HEK293 (cell line): ENCODE measurements at regions not wholly inside any gene's neighbourhood (a gene's known extent, or its start where the extent isn't known, plus 50 kb on each side); places are given as distances from the start of the nearest gene placed in this dataset.

Source experiments
- CTCF ChIA-PET: fragments of 350-600 bp; formaldehyde crosslinking; extraction: SDS; loops from one replicate; lab custom pipeline; 2021; ENCODE audit warnings: antibody characterized with exemption; lab: Yijun Ruan, JAX
- POLR2A ChIA-PET: fragments of 300-600 bp; formaldehyde crosslinking; extraction: SDS; loops from one replicate; lab custom pipeline; 2020; ENCODE audit warnings: antibody characterized with exemption, inconsistent platforms; lab: Yijun Ruan, JAX
- H3K27ac ChIP-seq: fragments of 200-500 bp; sonication (Bioruptor generic); 2 replicates; pipeline ENCODE4 v1.5.1; 2014; ENCODE audit warnings: low read depth, low read length, control low read depth, inconsistent platforms; ENCODE audit errors: extremely low read depth
- H3K36me3 ChIP-seq, 2 experiments: fragments of 200-500 bp in 1 of 2; sonication (Bioruptor generic) in 1 of 2; 1 replicate in 1 of 2; 2 replicates in 1 of 2; pipeline ENCODE4 v1.5.1; 2014 to 2017; ENCODE audit warnings: inconsistent platforms in 2 of 2, low read length in 2 of 2; ENCODE audit not compliant: control insufficient read depth in 2 of 2, insufficient read depth in 1 of 2
- H3K4me1 ChIP-seq: fragments of 200-500 bp; sonication (Bioruptor generic); 2 replicates; pipeline ENCODE4 v1.5.1; 2014; ENCODE audit warnings: mild to moderate bottlenecking, low read length, inconsistent platforms; ENCODE audit not compliant: control insufficient read depth, insufficient read depth
- H3K4me3 ChIP-seq: 2 replicates; pipeline ENCODE4 v1.5.1; 2011; ENCODE audit warnings: low read depth, mild to moderate bottlenecking, control low read depth, low read length, moderate library complexity
- H3K9me3 ChIP-seq: fragments of 200-500 bp; sonication (Bioruptor generic); 2 replicates; pipeline ENCODE4 v1.5.1; 2014; ENCODE audit warnings: low read depth, low read length, inconsistent platforms; ENCODE audit not compliant: control insufficient read depth, insufficient read depth
- OSR2 ChIP-seq: fragments of 450-650 bp; formaldehyde crosslinking; IDR thresholded peaks from 2 replicates; pipeline ENCODE4 v1.5.1; 2016; ENCODE audit warnings: missing biosample characterization, missing genetic modification characterization
- OVOL3 ChIP-seq: fragments of 450-650 bp; formaldehyde crosslinking; IDR thresholded peaks from 2 replicates; pipeline ENCODE4 v1.5.1; 2016; ENCODE audit warnings: missing biosample characterization, missing genetic modification characterization
- REPIN1 ChIP-seq: fragments of 450-650 bp; formaldehyde crosslinking; IDR thresholded peaks from 2 replicates; pipeline ENCODE4 v1.5.1; 2017; ENCODE audit warnings: missing biosample characterization, missing genetic modification characterization, low read depth
- SCRT2 ChIP-seq: fragments of 450-650 bp; formaldehyde crosslinking; IDR thresholded peaks from 2 replicates; pipeline ENCODE4 v1.5.1; 2016; ENCODE audit warnings: missing biosample characterization, missing genetic modification characterization
- ZBTB20 ChIP-seq: fragments of 450-650 bp; formaldehyde crosslinking; IDR thresholded peaks from 2 replicates; pipeline ENCODE4 v1.5.1; 2016; ENCODE audit warnings: missing biosample characterization, missing genetic modification characterization
- ZNF10 ChIP-seq: fragments of 450-650 bp; formaldehyde crosslinking; IDR thresholded peaks from 2 replicates; pipeline ENCODE4 v1.5.1; 2017; ENCODE audit warnings: missing biosample characterization, missing genetic modification characterization
- ZNF140 ChIP-seq: fragments of 450-650 bp; formaldehyde crosslinking; IDR thresholded peaks from 2 replicates; pipeline ENCODE4 v1.5.1; 2016; ENCODE audit warnings: missing biosample characterization, missing genetic modification characterization
- ZNF24 ChIP-seq: fragments of 450-650 bp; formaldehyde crosslinking; IDR thresholded peaks from 2 replicates; pipeline ENCODE4 v1.5.1; 2016; ENCODE audit warnings: missing biosample characterization, missing genetic modification characterization
- ZNF274 ChIP-seq, 2 experiments: fragments of 200-500 bp in 1 of 2; fragments of 450-650 bp in 1 of 2; sonication (Bioruptor generic) in 1 of 2; formaldehyde crosslinking in 1 of 2; IDR thresholded peaks; 2 replicates each; pipeline versions ENCODE4 v1.5.1 to v1.6.1; 2014 to 2016; ENCODE audit warnings: borderline replicate concordance in 1 of 2, inconsistent platforms in 1 of 2, low read length in 1 of 2, missing biosample characterization in 1 of 2, missing genetic modification characterization in 1 of 2
- ZNF426 ChIP-seq: fragments of 450-650 bp; formaldehyde crosslinking; IDR thresholded peaks from 2 replicates; pipeline ENCODE4 v1.5.1; 2017; ENCODE audit warnings: missing biosample characterization, missing genetic modification characterization, mild to moderate bottlenecking, inconsistent platforms, moderate library complexity
- ZNF473 ChIP-seq: fragments of 450-650 bp; formaldehyde crosslinking; IDR thresholded peaks from 2 replicates; pipeline ENCODE4 v1.5.1; 2017; ENCODE audit warnings: missing biosample characterization, missing genetic modification characterization
- ZNF623 ChIP-seq: fragments of 450-650 bp; formaldehyde crosslinking; IDR thresholded peaks from 2 replicates; pipeline ENCODE4 v1.5.1; 2016; ENCODE audit warnings: missing biosample characterization, missing genetic modification characterization
- ZNF692 ChIP-seq: fragments of 450-650 bp; formaldehyde crosslinking; IDR thresholded peaks from 2 replicates; pipeline ENCODE4 v1.5.1; 2016; ENCODE audit warnings: missing biosample characterization, missing genetic modification characterization
- ZNF785 ChIP-seq: fragments of 450-650 bp; formaldehyde crosslinking; IDR thresholded peaks from 2 replicates; pipeline ENCODE4 v1.5.1; 2016; ENCODE audit warnings: missing biosample characterization, missing genetic modification characterization
- ZSCAN23 ChIP-seq: fragments of 450-650 bp; formaldehyde crosslinking; IDR thresholded peaks from 2 replicates; pipeline ENCODE4 v1.5.1; 2016; ENCODE audit warnings: missing biosample characterization, missing genetic modification characterization
- ZSCAN5A ChIP-seq: fragments of 450-650 bp; formaldehyde crosslinking; IDR thresholded peaks from 2 replicates; pipeline ENCODE4 v1.5.1; 2016; ENCODE audit warnings: missing biosample characterization, missing genetic modification characterization
- ZXDB ChIP-seq: fragments of 450-650 bp; formaldehyde crosslinking; IDR thresholded peaks from 2 replicates; pipeline ENCODE4 v1.5.1; 2016; ENCODE audit warnings: missing biosample characterization, missing genetic modification characterization
- TF ChIP-seq, protein P1 (sequence below): fragments of 450-650 bp; formaldehyde crosslinking; IDR thresholded peaks from 2 replicates; pipeline ENCODE4 v1.5.1; 2016; ENCODE audit warnings: missing biosample characterization, missing genetic modification characterization
- TF ChIP-seq, protein P2 (sequence below): fragments of 450-650 bp; formaldehyde crosslinking; IDR thresholded peaks from 2 replicates; pipeline ENCODE4 v1.5.1; 2016; ENCODE audit warnings: missing biosample characterization, missing genetic modification characterization

GRCh38 chr2:57693965-57694364, 352.6 kb upstream of the VRK2 start:
- no peaks in the 10 kb centered on the region for H3K9me3 ChIP-seq
- ChIA-PET POLR2A (no interaction called here), CTCF (no interaction called here)
- TF ChIP-seq REPIN1 (tag by site-specific recombination) (no peak), OVOL3 (tag by site-specific recombination) (no peak), ZSCAN23 (tag by site-specific recombination) (no peak), ZSCAN5A (tag by site-specific recombination) (no peak), ZNF623 (tag by site-specific recombination) (no peak), ZBTB20 (tag by site-specific recombination) (no peak)
- TF ChIP-seq, protein P1, sequence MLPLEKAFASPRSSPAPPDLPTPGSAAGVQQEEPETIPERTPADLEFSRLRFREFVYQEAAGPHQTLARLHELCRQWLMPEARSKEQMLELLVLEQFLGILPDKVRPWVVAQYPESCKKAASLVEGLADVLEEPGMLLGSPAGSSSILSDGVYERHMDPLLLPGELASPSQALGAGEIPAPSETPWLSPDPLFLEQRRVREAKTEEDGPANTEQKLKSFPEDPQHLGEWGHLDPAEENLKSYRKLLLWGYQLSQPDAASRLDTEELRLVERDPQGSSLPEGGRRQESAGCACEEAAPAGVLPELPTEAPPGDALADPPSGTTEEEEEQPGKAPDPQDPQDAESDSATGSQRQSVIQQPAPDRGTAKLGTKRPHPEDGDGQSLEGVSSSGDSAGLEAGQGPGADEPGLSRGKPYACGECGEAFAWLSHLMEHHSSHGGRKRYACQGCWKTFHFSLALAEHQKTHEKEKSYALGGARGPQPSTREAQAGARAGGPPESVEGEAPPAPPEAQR (tag by site-specific recombination) = no peak
- H3K4me3 ChIP-seq = no peak overlapping the region
- H3K27ac ChIP-seq = no peak overlapping the region
- H3K4me1 ChIP-seq = no peaks in the 10 kb centered on the region
- H3K36me3 ChIP-seq = no peaks in the 10 kb centered on the region

DNA sequence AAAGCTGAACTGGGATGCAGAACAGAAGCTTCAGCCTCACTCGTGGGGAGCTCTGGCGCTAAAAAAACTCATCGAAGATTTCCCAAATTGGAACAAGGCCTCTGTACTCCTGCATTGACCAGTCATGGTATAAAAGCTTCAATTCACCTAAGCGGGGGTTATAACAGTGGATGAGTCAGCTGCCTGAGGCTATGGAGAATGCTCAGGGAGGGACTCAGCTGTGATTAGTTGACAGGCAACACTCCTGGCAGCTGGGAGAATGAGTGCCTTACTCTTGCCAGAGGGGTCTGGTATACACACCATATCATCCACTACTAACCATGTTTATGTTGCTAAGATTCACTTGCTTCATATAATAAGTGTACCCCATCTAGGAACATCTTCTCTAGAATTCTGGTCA, 350.6 kb upstream of the VRK2 start:
- H3K36me3 ChIP-seq = no peaks in the 10 kb centered on the region
- H3K27ac ChIP-seq = no peak overlapping the region
- CTCF ChIA-PET = interaction anchor here (0.5 kb wide), 1 partner anchor 198 kb away, joined by 4 read pairs; no protein-coding TSS in a partner anchor
- no peaks in the 10 kb centered on the region for H3K9me3 ChIP-seq
- TF ChIP-seq ZNF140 (tag by site-specific recombination) (no peak), ZNF10 (tag by site-specific recombination) (no peak)
- TF ChIP-seq, all 188 proteins: peak for 0
- POLR2A ChIA-PET = no interaction called here
- Histone ChIP-seq H3K4me3 (no peak overlapping the region), H3K4me1 (no peaks in the 10 kb centered on the region)

DNA sequence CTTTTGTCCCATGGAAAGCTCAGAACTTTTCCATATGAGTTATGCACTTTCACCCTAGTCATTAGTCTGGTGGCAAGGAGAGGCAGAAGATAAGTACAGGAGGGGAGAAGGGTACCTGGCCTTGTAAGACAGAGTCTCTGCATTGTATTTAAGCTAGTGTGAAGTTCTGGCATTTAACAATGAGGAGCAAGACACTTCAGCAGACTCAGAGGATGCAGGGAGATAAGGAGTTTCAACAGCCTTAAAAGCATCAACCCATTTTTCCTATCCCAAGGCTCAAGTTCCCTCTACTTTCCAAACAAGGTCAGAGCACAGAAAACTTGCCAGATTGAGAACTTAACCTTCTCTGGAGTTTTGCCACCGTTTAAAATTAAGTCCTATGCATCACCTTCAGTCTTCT, 348.2 kb upstream of the VRK2 start:
- no peak overlapping the region for H3K4me3 ChIP-seq
- H3K36me3 ChIP-seq = no peaks in the 10 kb centered on the region
- POLR2A ChIA-PET = no interaction called here
- CTCF ChIA-PET = no interaction called here
- H3K4me1 ChIP-seq = no peaks in the 10 kb centered on the region
- H3K9me3 ChIP-seq = no peaks in the 10 kb centered on the region
- no peak overlapping the region for H3K27ac ChIP-seq
- TF ChIP-seq ZNF274 (IDR thresholded peaks at IDR 0.05; ENCODE audit: low read length) (no peak), ZNF274 (tag by site-specific recombination; IDR thresholded peaks at IDR 0.05; ENCODE audit: borderline replicate concordance) (no peak), ZNF692 (tag by site-specific recombination) (no peak), ZNF426 (tag by site-specific recombination) (no peak), ZNF24 (tag by site-specific recombination) (no peak), OSR2 (tag by site-specific recombination) (no peak), ZNF785 (tag by site-specific recombination) (no peak), SCRT2 (tag by site-specific recombination) (no peak), ZNF10 (tag by site-specific recombination) (no peak), ZXDB (tag by site-specific recombination) (no peak), ZNF473 (tag by site-specific recombination) (no peak)
- TF ChIP-seq, protein P2, sequence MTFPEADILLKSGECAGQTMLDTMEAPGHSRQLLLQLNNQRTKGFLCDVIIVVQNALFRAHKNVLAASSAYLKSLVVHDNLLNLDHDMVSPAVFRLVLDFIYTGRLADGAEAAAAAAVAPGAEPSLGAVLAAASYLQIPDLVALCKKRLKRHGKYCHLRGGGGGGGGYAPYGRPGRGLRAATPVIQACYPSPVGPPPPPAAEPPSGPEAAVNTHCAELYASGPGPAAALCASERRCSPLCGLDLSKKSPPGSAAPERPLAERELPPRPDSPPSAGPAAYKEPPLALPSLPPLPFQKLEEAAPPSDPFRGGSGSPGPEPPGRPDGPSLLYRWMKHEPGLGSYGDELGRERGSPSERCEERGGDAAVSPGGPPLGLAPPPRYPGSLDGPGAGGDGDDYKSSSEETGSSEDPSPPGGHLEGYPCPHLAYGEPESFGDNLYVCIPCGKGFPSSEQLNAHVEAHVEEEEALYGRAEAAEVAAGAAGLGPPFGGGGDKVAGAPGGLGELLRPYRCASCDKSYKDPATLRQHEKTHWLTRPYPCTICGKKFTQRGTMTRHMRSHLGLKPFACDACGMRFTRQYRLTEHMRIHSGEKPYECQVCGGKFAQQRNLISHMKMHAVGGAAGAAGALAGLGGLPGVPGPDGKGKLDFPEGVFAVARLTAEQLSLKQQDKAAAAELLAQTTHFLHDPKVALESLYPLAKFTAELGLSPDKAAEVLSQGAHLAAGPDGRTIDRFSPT = no peak
